ENCODE measurements at regions not wholly inside any gene's neighbourhood (a gene's known extent, or its start where the extent isn't known, plus 50 kb on each side); places are given as distances from the start of the nearest gene placed in this dataset.

- intact Hi-C loops (cut with micrococcal nuclease) = no loop called here
Measured at GRCh38 chr1:234976861-234977680, 151.6 kb downstream of the TOMM20 start.

DNA sequence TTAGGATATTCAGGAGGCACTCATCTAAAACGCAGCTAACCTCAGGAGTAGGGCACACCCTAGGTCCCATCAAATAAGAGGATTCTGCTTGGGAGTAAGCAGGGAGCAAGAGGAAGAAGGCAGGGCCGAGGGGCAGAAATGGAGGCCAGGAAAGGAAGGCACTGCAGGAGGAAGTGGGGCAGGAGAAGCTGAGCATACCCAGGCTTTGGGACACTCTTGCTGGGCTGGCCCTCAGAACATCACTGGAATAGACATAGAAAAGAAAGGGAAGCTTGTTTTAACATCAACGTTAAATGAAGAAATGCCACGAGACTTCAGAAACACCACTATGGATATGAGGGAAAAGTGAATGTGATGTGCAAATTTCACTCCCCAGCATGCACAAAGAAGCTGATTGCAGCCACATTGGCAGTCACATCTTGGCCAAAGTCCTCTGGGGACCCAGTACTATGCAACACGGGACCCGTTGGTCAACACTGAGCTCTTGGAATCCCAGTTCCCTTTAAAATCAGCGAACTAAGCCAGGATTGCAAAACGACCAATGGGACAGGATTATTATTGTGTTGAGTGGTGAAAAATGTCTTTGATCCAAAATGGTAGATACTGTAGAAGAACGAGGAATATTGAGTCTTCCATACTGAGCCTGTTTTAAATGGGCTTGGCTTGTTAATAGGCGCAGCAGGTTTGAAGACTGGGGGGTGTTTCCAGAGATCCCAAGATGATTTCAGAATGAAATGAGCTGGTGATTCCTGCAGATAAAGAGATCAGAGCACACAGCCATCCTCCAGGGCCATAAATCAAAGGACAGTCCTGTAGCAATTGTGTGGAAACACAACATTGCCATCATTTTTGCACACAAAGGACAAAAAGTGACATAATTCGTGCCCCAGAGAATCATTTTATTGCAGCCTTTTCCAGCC, 152.4 kb downstream of the TOMM20 start:
- intact Hi-C loops (cut with micrococcal nuclease) = no loop called here

- intact Hi-C loops (cut with micrococcal nuclease) = no loop called here
Measured at GRCh38 chr1:234975122-234975940, 153.3 kb downstream of the TOMM20 start.

DNA sequence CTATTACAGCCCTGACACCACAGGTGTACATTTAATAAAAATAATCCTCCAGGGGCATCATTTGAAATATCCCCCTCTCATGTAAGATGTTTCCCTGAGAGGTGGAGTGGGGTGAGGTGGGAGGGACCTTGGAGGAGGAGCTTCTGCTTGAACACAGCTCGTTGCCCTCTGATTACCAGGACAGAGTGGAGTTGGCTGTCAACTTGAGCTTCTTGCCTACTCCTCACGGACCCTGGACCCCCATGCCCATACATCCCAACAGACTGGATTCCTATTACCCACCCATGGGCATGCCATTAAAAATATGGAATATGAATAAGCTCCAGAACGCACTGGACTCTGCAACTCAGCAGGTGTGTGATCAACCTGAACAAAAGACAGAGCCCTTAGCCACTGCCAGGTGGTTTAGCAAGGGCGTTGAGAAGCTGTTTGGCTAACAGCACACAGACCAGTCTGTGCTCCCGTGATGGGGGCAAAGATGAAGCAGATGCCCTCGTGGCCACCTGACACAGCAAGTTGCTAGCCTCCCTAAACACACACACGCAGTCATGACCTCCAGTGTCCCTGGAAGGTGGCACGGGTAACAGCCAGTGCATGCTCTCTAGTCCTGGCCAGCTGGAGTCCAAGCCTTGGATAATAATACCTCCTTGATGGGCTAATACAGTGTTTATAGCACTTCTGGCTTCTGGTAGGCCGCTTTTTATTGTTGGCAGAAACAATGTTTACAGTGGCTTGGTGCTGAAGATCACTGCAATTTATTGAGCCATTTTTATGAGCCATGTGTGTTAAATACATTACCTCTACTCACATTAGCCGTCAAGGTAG, 155.0 kb downstream of the TOMM20 start:
- intact Hi-C loops (cut with micrococcal nuclease) = no loop called here

DNA sequence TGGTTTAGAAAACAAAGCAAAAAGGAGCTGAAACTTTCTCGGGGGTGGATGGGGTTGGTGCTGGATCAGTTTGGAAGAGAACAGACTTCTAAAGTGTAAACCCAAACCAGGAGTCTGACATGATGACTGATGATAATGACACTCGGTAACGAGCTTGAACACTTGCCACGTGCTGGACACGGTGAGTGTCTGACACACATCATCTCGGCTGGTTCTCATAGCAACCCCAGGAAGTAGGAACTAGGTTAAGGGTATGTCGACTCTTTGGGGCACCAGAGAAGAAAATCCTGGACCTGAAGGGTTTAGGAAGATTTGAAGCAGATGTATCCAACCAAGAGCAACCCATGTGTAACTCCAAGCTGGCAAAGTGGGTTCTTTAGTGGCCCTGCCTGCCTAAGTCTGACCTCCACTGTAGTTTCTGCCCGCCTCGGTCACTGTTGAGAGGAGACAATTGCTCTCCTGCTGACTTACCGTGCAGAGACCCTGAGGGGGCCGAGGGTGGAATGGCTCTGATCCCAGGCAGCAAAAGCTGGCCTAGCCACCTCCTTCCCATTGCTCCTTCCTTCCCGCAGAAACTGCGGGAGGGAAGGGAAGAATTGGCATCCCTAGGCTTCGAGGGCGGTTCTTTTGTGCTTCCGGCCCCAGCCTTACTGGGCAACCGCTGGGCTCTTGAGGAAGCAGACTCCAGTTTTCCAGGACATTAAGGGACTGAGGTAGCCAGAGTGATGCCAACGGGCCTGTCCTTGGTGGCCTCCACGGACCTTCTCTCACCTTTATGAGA, 156.0 kb downstream of the TOMM20 start:
- intact Hi-C loops (cut with micrococcal nuclease) = no loop called here

DNA sequence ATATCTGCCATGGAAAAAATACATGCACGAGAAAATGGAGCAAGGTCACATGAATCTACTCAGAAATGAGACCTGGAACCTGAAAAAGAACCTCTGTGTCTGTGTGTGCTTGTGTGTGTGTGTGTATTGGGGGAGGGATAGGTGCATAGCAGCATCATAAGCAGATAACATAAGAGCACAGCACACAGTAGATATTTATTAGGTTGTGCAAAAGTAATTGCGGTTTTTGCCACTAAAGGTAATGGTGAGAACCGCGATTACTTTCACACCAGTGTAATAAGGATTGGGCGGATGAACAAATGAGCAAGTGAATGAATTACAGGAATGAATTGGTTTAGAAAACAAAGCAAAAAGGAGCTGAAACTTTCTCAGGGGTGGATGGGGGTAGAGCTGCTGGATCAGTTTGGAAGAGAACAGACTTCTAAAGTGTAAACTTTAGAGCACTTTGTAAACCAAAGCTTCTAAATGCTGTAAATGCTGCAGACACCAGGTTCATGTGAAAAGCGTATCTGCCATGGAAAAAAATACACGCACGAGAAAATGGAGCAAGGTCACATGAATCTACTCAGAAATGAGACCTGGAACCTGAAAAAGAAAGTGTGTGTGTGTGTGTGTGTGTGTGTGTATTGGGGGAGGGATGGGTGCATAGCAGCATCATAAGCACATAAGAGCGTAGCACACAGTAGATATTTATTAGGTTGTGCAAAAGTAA, 156.9 kb downstream of the TOMM20 start:
- intact Hi-C loops (cut with micrococcal nuclease) = no loop called here

DNA sequence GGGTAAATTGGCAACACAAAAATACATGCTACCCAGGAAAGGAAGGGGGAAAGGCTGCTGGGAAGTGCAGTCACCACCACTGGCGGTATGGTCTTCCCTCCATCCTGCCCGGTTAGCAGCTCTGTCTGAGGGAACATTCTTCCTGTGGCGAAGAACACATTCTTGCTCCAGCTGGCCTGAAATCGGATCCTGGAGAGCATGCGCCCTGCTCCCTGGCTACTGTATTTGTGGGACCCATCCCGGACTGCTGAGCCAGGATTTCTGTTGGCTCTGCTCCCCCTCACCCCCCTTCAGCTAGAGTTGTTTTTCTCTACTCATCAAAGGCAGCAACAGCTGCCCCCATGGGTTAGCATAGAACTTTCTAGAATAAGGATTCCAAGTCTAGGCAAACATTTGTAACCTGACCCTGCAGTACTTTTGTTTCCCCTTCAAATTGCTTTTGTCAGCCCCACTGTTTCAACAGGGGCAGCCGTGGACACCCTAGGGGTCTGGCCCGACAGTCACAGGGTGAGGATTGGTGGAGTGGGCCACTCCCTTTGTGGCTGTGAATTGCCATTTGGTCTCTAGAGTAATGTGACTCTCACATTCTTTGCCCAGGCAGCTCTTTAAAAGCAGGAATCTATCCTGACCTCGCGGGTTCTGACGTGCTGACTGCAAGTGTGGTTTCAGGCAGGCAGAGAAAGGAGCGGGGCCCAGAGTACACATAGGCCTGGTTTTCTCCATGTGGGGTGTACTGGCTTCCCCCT, 157.7 kb downstream of the TOMM20 start:
- intact Hi-C loops (cut with micrococcal nuclease) = no loop called here

DNA sequence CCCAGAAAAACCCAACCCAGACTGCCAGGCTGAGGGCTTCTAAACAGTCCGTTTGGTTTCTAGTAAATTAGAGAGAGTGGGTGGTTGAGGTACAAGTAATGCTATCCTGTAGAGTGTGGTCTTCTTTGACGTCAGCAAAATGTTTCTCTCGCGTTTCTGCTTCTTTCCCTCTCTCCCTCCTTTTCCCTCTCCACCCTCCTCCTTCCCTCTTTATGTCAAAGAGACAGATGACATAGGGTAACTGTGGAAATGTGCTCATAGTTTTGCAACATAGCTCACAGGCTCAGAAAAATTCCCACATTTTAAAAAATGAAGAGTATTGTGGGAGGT, 158.3 kb downstream of the TOMM20 start:
- intact Hi-C loops (cut with micrococcal nuclease) = no loop called here

GRCh38 chr1:234969581-234970400, 158.8 kb downstream of the TOMM20 start:
- intact Hi-C loops (cut with micrococcal nuclease) = no loop called here

GRCh38 chr1:234969011-234969441, 159.6 kb downstream of the TOMM20 start:
- intact Hi-C loops (cut with micrococcal nuclease) = no loop called here

DNA sequence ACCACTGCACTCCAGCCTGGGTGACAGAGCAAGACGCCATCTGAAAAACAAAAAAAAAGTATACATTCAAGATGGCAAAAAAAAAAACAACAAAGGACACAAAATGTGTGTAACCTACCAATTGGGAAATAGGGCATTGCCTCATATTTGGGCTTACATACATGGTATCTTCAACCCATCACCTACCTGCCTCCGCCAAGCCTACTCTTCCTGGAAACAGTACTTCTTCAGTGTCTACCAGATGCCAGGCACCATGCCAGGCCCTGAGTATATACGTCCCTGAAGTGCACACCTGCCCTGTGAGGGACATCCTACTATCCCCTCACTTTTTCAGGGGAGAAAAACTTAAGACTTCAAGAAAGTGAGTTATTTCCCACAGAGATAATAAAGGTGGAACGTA, 160.2 kb downstream of the TOMM20 start:
- intact Hi-C loops (cut with micrococcal nuclease) = no loop called here

DNA sequence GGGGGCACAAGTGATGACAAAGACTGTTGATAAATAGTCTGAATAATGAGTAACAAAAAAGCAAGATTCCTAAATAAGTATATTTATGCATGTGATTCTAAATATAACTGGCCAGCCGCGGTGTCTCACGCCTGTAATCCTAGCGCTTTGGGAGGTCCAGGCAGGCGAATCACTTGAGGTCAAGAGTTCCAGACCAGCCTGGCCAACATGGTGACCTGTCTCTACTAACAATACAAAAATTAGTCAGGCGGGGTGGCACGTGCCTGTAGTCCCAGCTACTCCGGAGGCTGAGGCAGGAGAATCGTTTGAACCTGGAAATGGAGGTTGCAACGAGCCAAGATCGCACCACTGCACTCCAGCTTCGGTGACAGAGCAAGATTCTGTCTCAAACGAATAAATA, 161.5 kb downstream of the TOMM20 start:
- intact Hi-C loops (cut with micrococcal nuclease) = no loop called here

DNA sequence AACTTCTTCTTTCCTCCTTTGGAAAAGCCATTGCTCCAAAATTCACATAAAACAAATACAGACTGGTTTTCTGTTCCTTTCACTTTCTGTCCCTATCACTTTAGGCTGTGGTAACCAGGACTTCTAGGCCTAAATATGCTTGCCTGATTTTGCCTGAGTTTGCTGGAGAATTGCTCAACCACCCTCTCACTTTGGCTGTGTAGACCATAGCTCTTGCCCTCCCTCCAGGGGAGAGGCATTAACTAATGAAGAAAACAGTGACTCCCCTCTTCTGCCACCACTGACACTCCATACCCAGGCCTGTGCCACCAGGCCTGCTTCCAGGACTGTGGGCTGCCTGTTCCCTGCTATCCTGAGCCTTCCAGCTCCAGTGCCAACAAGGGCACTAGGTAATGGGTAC, 163.5 kb downstream of the TOMM20 start:
- intact Hi-C loops (cut with micrococcal nuclease) = no loop called here

DNA sequence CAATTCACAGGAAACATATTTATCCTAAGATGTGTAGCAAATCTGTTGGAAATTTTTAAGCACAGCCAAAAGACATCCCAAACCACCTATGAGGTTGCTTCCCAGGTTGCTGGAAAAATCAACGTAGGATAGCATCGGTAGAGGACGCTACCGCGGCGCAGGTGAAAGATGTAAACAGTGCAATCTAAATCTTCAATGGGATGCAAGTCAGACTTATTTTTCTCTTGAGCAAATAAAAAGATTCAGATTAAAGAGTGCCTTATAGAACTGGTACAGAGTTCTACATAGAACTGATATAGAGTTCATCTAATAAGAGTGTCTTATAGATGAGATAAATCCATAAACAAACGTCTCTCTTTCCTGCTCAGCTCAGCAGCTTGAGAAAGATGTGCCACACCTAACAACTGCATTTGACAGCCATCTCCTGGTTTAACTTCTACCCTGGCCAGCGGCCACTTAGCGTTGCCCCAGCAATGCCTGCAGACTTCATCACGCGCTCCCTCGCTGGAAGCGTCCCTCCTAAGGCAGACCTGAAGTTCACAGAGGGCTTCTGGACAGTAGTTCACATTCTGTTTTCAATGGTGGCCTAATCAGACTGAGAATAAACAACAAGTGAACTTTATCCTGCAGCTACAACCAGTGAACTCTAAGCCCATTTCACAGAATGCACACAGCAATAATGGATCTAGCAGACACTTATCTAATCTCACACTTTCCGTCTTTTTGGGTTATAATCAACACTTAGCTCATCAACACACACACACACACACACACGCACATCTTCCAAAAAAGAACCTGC, 164.5 kb downstream of the TOMM20 start:
- intact Hi-C loops (cut with micrococcal nuclease) = loop anchor here (1.0 to 5.0 kb wide), 11 partner anchors 16 to 467 kb away; no protein-coding TSS in a partner anchor

DNA sequence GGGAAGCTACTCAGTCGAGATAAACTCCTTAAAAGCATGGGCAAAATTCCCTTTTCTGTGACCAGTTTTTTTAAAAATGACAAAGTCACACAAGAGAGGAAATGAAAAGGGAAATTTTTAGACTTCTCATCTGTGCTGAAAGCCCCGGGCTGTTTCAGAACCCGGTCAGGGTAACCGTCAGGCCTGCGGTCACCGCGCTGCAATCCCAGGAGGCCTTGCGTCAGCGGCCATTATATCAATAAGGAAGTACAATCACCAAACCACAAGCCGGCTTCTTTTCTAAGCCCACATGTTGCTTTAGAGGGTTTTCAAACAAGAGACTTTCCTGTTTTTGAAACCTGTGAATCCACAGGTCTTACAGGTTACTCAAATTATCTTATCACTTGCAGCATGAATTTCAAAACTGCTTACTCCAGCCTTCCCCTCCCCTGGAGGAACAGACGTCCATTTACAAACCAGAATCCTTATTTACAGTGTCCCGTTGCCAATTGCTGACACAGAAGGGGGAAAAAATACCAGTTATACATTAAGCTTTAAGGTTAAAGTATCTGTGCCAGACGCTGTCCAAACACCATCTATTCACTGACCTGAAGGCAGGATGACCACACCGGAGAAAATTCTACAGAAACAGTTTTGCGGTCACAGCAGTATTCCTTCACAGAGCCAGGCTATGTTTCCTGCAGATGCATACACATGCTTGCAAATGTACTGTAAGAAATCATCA, 165.3 kb downstream of the TOMM20 start:
- intact Hi-C loops (cut with micrococcal nuclease) = loop anchor here (1.0 to 5.0 kb wide), 11 partner anchors 17 to 466 kb away; no protein-coding TSS in a partner anchor
